Liver (tissue), 8 donors: ENCODE measurements at regions not wholly inside any gene's neighbourhood (a gene's known extent, or its start where the extent isn't known, plus 50 kb on each side); places are given as distances from the start of the nearest gene placed in this dataset.

Source experiments
- DNase-seq: peaks from one replicate; pipeline ENCODE4 v3.0.0-alpha.2; 2017; ENCODE audit warnings: low spot score
- H3K27ac ChIP-seq, 2 donors: one replicate each; pipeline ENCODE4 v1.7.0; 2013; ENCODE audit warnings: inconsistent platforms in 2 of 2, low read length in 2 of 2, control low read depth in 1 of 2, low read depth in 1 of 2, mild to moderate bottlenecking in 1 of 2
- H3K27me3 ChIP-seq, 4 donors: one replicate each; pipeline versions ENCODE4 v1.6.1 to v1.7.0; 2013; ENCODE audit warnings: low read length in 3 of 4, inconsistent platforms in 1 of 4, mild to moderate bottlenecking in 1 of 4, moderate library complexity in 1 of 4; ENCODE audit not compliant: control insufficient read depth in 4 of 4, insufficient read depth in 4 of 4
- H3K36me3 ChIP-seq, 4 donors: one replicate each; pipeline versions ENCODE4 v1.6.1 to v1.7.0; 2013; ENCODE audit warnings: low read length in 3 of 4, mild to moderate bottlenecking in 3 of 4, low read depth in 1 of 4, moderate library complexity in 1 of 4; ENCODE audit not compliant: control insufficient read depth in 4 of 4, insufficient read depth in 3 of 4
- H3K4me1 ChIP-seq, 4 donors: one replicate each; pipeline versions ENCODE4 v1.6.1 to v1.7.0; 2013; ENCODE audit warnings: low read length in 3 of 4, mild to moderate bottlenecking in 3 of 4, moderate library complexity in 1 of 4; ENCODE audit not compliant: control insufficient read depth in 4 of 4, insufficient read depth in 4 of 4
- H3K4me3 ChIP-seq, 3 donors: one replicate each; pipeline versions ENCODE4 v1.6.1 to v1.7.0; 2013; ENCODE audit warnings: low read length in 3 of 3, control low read depth in 1 of 3, low read depth in 1 of 3, mild to moderate bottlenecking in 1 of 3
- H3K9ac ChIP-seq, 2 donors: one replicate each; pipeline ENCODE4 v1.7.0; 2013; ENCODE audit warnings: low read length in 2 of 2, mild to moderate bottlenecking in 2 of 2, moderate library complexity in 2 of 2, control low read depth in 1 of 2, low read depth in 1 of 2
- H3K9me3 ChIP-seq, 4 donors: one replicate each; pipeline versions ENCODE4 v1.6.1 to v1.7.0; 2013; ENCODE audit warnings: low read length in 3 of 4; ENCODE audit not compliant: control insufficient read depth in 4 of 4
- ATF3 ChIP-seq: IDR thresholded peaks from 2 replicates; pipeline ENCODE4 v1.6.1; 2016; ENCODE audit warnings: antibody characterized with exemption
- CTCF ChIP-seq: fragments of 150-350 bp; IDR thresholded peaks from 2 replicates; pipeline ENCODE4 v1.5.1; 2017; ENCODE audit warnings: improper control_type of control experiment, low read depth, low read length; ENCODE audit not compliant: missing input control
- EGR1 ChIP-seq, 2 donors: IDR thresholded peaks; 2 replicates each; pipeline ENCODE4 v1.6.1; 2016 to 2018; ENCODE audit warnings: antibody characterized with exemption in 2 of 2, low read depth in 2 of 2
- FOXA1 ChIP-seq: IDR thresholded peaks from 2 replicates; pipeline ENCODE4 v1.6.1; 2016; ENCODE audit warnings: antibody characterized with exemption
- FOXA2 ChIP-seq: IDR thresholded peaks from 2 replicates; pipeline ENCODE4 v1.6.1; 2016; ENCODE audit warnings: antibody characterized with exemption
- GABPA ChIP-seq, 2 donors: IDR thresholded peaks in 1 of 2; conservative IDR thresholded peaks in 1 of 2; 2 replicates each; pipeline ENCODE4 v1.6.1; 2016; ENCODE audit warnings: antibody characterized with exemption in 2 of 2, mild to moderate bottlenecking in 1 of 2, moderate library complexity in 1 of 2
- HNF4A ChIP-seq, 2 donors: conservative IDR thresholded peaks; 2 replicates each; pipeline ENCODE4 v1.6.1; 2016; ENCODE audit warnings: antibody characterized with exemption in 2 of 2, mild to moderate bottlenecking in 2 of 2
- HNF4G ChIP-seq: IDR thresholded peaks from 2 replicates; pipeline ENCODE4 v1.6.1; 2016; ENCODE audit warnings: antibody characterized with exemption
- JUND ChIP-seq, 2 donors: IDR thresholded peaks; 2 replicates each; pipeline ENCODE4 v1.6.1; 2016; ENCODE audit warnings: antibody characterized with exemption in 2 of 2
- MAX ChIP-seq: IDR thresholded peaks from 2 replicates; pipeline ENCODE4 v1.6.1; 2016; ENCODE audit warnings: antibody characterized with exemption
- RAD21 ChIP-seq, 2 donors: IDR thresholded peaks; 2 replicates each; pipeline ENCODE4 v1.6.1; 2016; ENCODE audit warnings: antibody characterized with exemption in 2 of 2, mild to moderate bottlenecking in 2 of 2
- REST ChIP-seq: IDR thresholded peaks from 2 replicates; pipeline ENCODE4 v1.6.1; 2016; ENCODE audit warnings: antibody characterized with exemption, mild to moderate bottlenecking
- RXRA ChIP-seq, 2 donors: IDR thresholded peaks; 2 replicates each; pipeline ENCODE4 v1.6.1; 2017 to 2018; ENCODE audit warnings: antibody characterized with exemption in 2 of 2, mild to moderate bottlenecking in 1 of 2
- TAF1 ChIP-seq: conservative IDR thresholded peaks from 2 replicates; pipeline ENCODE4 v1.6.1; 2016; ENCODE audit warnings: antibody characterized with exemption, mild to moderate bottlenecking
- YY1 ChIP-seq: IDR thresholded peaks from 2 replicates; pipeline ENCODE4 v1.6.1; 2016; ENCODE audit warnings: antibody characterized with exemption, mild to moderate bottlenecking
- ZBTB33 ChIP-seq: IDR thresholded peaks from 2 replicates; pipeline ENCODE4 v1.6.1; 2016; ENCODE audit warnings: antibody characterized with exemption
- WGBS: extraction: QIAGEN DNeasy Blood & Tissue Kit; methylation state at CpG from one replicate; pipeline ENCODE4 v1.1.7; 2013; 5-methylcytosine and 5-hydroxymethylcytosine counted together
- donor health status: healthy.
- donor health status: healthy.
- donor health status: healthy.
- donor health status: healthy.
- donor health status: healthy.

GRCh38 chrX:46407036-46407752 lies 138.0 kb downstream of the ZNF674 start:
- no peak overlapping the region for H3K9ac ChIP-seq
- TF ChIP-seq FOXA1 (no peak), ZBTB33 (no peak), GABPA (IDR thresholded peaks at IDR 0.05 in 1 of 2, conservative IDR thresholded peaks at IDR 0.05 in 1 of 2) (no peak), RXRA (IDR thresholded peaks at IDR 0.05) (no peak), HNF4G (no peak), JUND (IDR thresholded peaks at IDR 0.05) (no peak), FOXA2 (no peak), MAX (no peak), HNF4A (conservative IDR thresholded peaks at IDR 0.05) (no peak), ATF3 (no peak), TAF1 (no peak), CTCF (no peak)
- H3K4me1 ChIP-seq: no peaks in the 10 kb centered on the region
- 88% methylated on average over 6 of the region's 6 CpGs for WGBS
- no peak for DNase-seq
- no peaks in the 10 kb centered on the region for H3K36me3 ChIP-seq
- H3K9me3 ChIP-seq: no peaks in the 10 kb centered on the region
- no peak overlapping the region for H3K4me3 ChIP-seq
- no peak overlapping the region for H3K27ac ChIP-seq
- no peaks in the 10 kb centered on the region for H3K27me3 ChIP-seq

- no peak for TF ChIP-seq GABPA (IDR thresholded peaks at IDR 0.05 in 1 of 2, conservative IDR thresholded peaks at IDR 0.05 in 1 of 2)
- no peak for TF ChIP-seq MAX
- no peak for TF ChIP-seq RXRA (IDR thresholded peaks at IDR 0.05)
- no peak for TF ChIP-seq FOXA2
- TF ChIP-seq HNF4G: no peak
- TF ChIP-seq RAD21 (IDR thresholded peaks at IDR 0.05): no peak
- no peak for TF ChIP-seq TAF1
- TF ChIP-seq YY1: no peak
- TF ChIP-seq ATF3: no peak
- TF ChIP-seq FOXA1: no peak
- no peak for TF ChIP-seq EGR1 (IDR thresholded peaks at IDR 0.05; ENCODE audit: low read depth in 2 of 2)
- TF ChIP-seq HNF4A (conservative IDR thresholded peaks at IDR 0.05): no peak
- no peak for TF ChIP-seq REST
- Histone ChIP-seq H3K9me3 (no peaks in the 10 kb centered on the region), H3K36me3 (no peaks in the 10 kb centered on the region), H3K4me1 (peaks cover 0 to 6% (median 3%) of the 10 kb centered on the region in 4 donors), H3K27me3 (no peaks in the 10 kb centered on the region), H3K27ac (no peak overlapping the region), H3K4me3 (no peak overlapping the region), H3K9ac (no peak overlapping the region)
- no peak for DNase-seq
- 88% methylated on average over 6 of the region's 6 CpGs for WGBS
Observed at GRCh38 chrX:46404774-46405173, 140.4 kb downstream of the ZNF674 start.
